ENCODE measurements at regions not wholly inside any gene's neighbourhood (a gene's known extent, or its start where the extent isn't known, plus 50 kb on each side); places are given as distances from the start of the nearest gene placed in this dataset.
A peak's percentile ranks its signal among the peaks of the same experiment; 100 is the strongest.

GRCh38 chr2:102927854-102928267 is 166.0 kb downstream of the TMEM182 start:
- H3K27me3 Mint-ChIP-seq = no peaks in the 10 kb centered on the region
- no peak overlapping the region for H3K27ac Mint-ChIP-seq
- no peaks in the 10 kb centered on the region for H3K4me1 Mint-ChIP-seq

GRCh38 chr2:102929721-102930120 is 167.9 kb downstream of the TMEM182 start:
- Mint-ChIP-seq H3K27ac (no peak overlapping the region), H3K36me3 (ENCODE audit: low read depth) (no peaks in the 10 kb centered on the region), H3K4me1 (no peaks in the 10 kb centered on the region), H3K27me3 (no peaks in the 10 kb centered on the region), H3K4me3 (no peak overlapping the region), H3K9me3 (no peaks in the 10 kb centered on the region)
- ATAC-seq (replicated peaks) = no peak

More at GRCh38 chr2:102927854-102928267, 166.0 kb downstream of the TMEM182 start:
- Mint-ChIP-seq H3K36me3 (ENCODE audit: low read depth) (no peaks in the 10 kb centered on the region), H3K9me3 (no peaks in the 10 kb centered on the region), H3K4me3 (no peak overlapping the region)
- ATAC-seq (replicated peaks) = no peak

GRCh38 chr2:102932501-102932900 is 170.7 kb downstream of the TMEM182 start:
- Mint-ChIP-seq H3K4me1 (no peaks in the 10 kb centered on the region), H3K36me3 (ENCODE audit: low read depth) (no peaks in the 10 kb centered on the region), H3K4me3 (no peak overlapping the region), H3K27me3 (no peaks in the 10 kb centered on the region), H3K27ac (no peak overlapping the region), H3K9me3 (no peaks in the 10 kb centered on the region)
- no peak for ATAC-seq (replicated peaks)

GRCh38 chr2:102939207-102939606 is 177.4 kb downstream of the TMEM182 start:
- Mint-ChIP-seq H3K9me3 (no peaks in the 10 kb centered on the region), H3K4me1 (no peaks in the 10 kb centered on the region), H3K36me3 (ENCODE audit: low read depth) (no peaks in the 10 kb centered on the region), H3K27ac (no peak overlapping the region), H3K27me3 (no peaks in the 10 kb centered on the region), H3K4me3 (no peak overlapping the region)
- no peak for ATAC-seq (replicated peaks)

- no peak overlapping the region for H3K4me3 Mint-ChIP-seq
- no peaks in the 10 kb centered on the region for H3K36me3 Mint-ChIP-seq (ENCODE audit: low read depth)
- H3K27me3 Mint-ChIP-seq = no peaks in the 10 kb centered on the region
- no peak for ATAC-seq (replicated peaks)
- H3K4me1 Mint-ChIP-seq = no peaks in the 10 kb centered on the region
- no peak overlapping the region for H3K27ac Mint-ChIP-seq
- H3K9me3 Mint-ChIP-seq = no peaks in the 10 kb centered on the region
Observed at GRCh38 chr2:102940684-102941083, 178.9 kb downstream of the TMEM182 start.

- no peaks in the 10 kb centered on the region for H3K9me3 Mint-ChIP-seq
- H3K4me3 Mint-ChIP-seq = no peak overlapping the region
- no peak for ATAC-seq (replicated peaks)
- H3K4me1 Mint-ChIP-seq = no peaks in the 10 kb centered on the region
- H3K27me3 Mint-ChIP-seq = no peaks in the 10 kb centered on the region
- H3K36me3 Mint-ChIP-seq (ENCODE audit: low read depth) = no peaks in the 10 kb centered on the region
- H3K27ac Mint-ChIP-seq = no peak overlapping the region
Observed at GRCh38 chr2:102942107-102942506, 180.3 kb downstream of the TMEM182 start.

- Mint-ChIP-seq H3K4me3 (no peak overlapping the region), H3K4me1 (no peaks in the 10 kb centered on the region), H3K9me3 (no peaks in the 10 kb centered on the region)
Observed at GRCh38 chr2:102943251-102943650, 181.4 kb downstream of the TMEM182 start.

GRCh38 chr2:102950371-102950946 is 188.6 kb downstream of the TMEM182 start:
- no peaks in the 10 kb centered on the region for H3K4me1 Mint-ChIP-seq
- H3K36me3 Mint-ChIP-seq (ENCODE audit: low read depth) = no peaks in the 10 kb centered on the region
- H3K4me3 Mint-ChIP-seq = no peak overlapping the region
- H3K27me3 Mint-ChIP-seq = no peaks in the 10 kb centered on the region
- ATAC-seq (replicated peaks) = peak; percentile 23
- no peaks in the 10 kb centered on the region for H3K9me3 Mint-ChIP-seq
- H3K27ac Mint-ChIP-seq = no peak overlapping the region

More at GRCh38 chr2:102943251-102943650, 181.4 kb downstream of the TMEM182 start:
- no peak overlapping the region for H3K27ac Mint-ChIP-seq
- H3K27me3 Mint-ChIP-seq = no peaks in the 10 kb centered on the region
- ATAC-seq (replicated peaks) = no peak
- H3K36me3 Mint-ChIP-seq (ENCODE audit: low read depth) = no peaks in the 10 kb centered on the region

- H3K36me3 Mint-ChIP-seq (ENCODE audit: low read depth) = no peaks in the 10 kb centered on the region
- H3K4me1 Mint-ChIP-seq = no peaks in the 10 kb centered on the region
- no peaks in the 10 kb centered on the region for H3K27me3 Mint-ChIP-seq
- H3K9me3 Mint-ChIP-seq = no peaks in the 10 kb centered on the region
- H3K4me3 Mint-ChIP-seq = no peak overlapping the region
- no peak for ATAC-seq (replicated peaks)
- no peak overlapping the region for H3K27ac Mint-ChIP-seq
Observed at GRCh38 chr2:102951249-102951648, 189.4 kb downstream of the TMEM182 start.

GRCh38 chr2:102967451-102967850 is 205.6 kb downstream of the TMEM182 start:
- Mint-ChIP-seq H3K36me3 (ENCODE audit: low read depth) (no peaks in the 10 kb centered on the region), H3K27me3 (peaks cover 4% of the 10 kb centered on the region), H3K9me3 (no peaks in the 10 kb centered on the region), H3K4me1 (no peaks in the 10 kb centered on the region), H3K27ac (no peak overlapping the region), H3K4me3 (no peak overlapping the region)
- ATAC-seq (replicated peaks) = no peak

GRCh38 chr2:102968375-102968774 is 206.5 kb downstream of the TMEM182 start:
- Mint-ChIP-seq H3K9me3 (no peaks in the 10 kb centered on the region), H3K4me3 (no peak overlapping the region), H3K4me1 (no peaks in the 10 kb centered on the region), H3K27ac (no peak overlapping the region), H3K27me3 (peaks cover 4% of the 10 kb centered on the region), H3K36me3 (ENCODE audit: low read depth) (no peaks in the 10 kb centered on the region)
- ATAC-seq (replicated peaks) = no peak

GRCh38 chr2:102971701-102972100 is 209.9 kb downstream of the TMEM182 start:
- Mint-ChIP-seq H3K4me3 (no peak overlapping the region), H3K4me1 (no peaks in the 10 kb centered on the region), H3K27ac (no peak overlapping the region), H3K9me3 (no peaks in the 10 kb centered on the region), H3K27me3 (peaks cover 4% of the 10 kb centered on the region), H3K36me3 (ENCODE audit: low read depth) (no peaks in the 10 kb centered on the region)
- no peak for ATAC-seq (replicated peaks)

- no peaks in the 10 kb centered on the region for H3K9me3 Mint-ChIP-seq
- H3K4me3 Mint-ChIP-seq = no peak overlapping the region
- H3K4me1 Mint-ChIP-seq = no peaks in the 10 kb centered on the region
- H3K27ac Mint-ChIP-seq = no peak overlapping the region
- H3K27me3 Mint-ChIP-seq = peaks cover 5% of the 10 kb centered on the region
- ATAC-seq (replicated peaks) = no peak
- H3K36me3 Mint-ChIP-seq (ENCODE audit: low read depth) = no peaks in the 10 kb centered on the region
Observed at GRCh38 chr2:102975996-102976975, 214.5 kb downstream of the TMEM182 start.

GRCh38 chr2:102977426-102978090 is 215.7 kb downstream of the TMEM182 start:
- H3K27ac Mint-ChIP-seq = no peak overlapping the region
- H3K36me3 Mint-ChIP-seq (ENCODE audit: low read depth) = no peaks in the 10 kb centered on the region
- H3K9me3 Mint-ChIP-seq = no peaks in the 10 kb centered on the region
- no peak overlapping the region for H3K4me3 Mint-ChIP-seq
- H3K4me1 Mint-ChIP-seq = no peaks in the 10 kb centered on the region
- peaks cover 5% of the 10 kb centered on the region for H3K27me3 Mint-ChIP-seq
- ATAC-seq (replicated peaks) = no peak

- ATAC-seq (replicated peaks) = no peak
- no peak overlapping the region for H3K27ac Mint-ChIP-seq
- no peaks in the 10 kb centered on the region for H3K9me3 Mint-ChIP-seq
- H3K4me1 Mint-ChIP-seq = no peaks in the 10 kb centered on the region
- H3K36me3 Mint-ChIP-seq (ENCODE audit: low read depth) = no peaks in the 10 kb centered on the region
- H3K4me3 Mint-ChIP-seq = no peak overlapping the region
- H3K27me3 Mint-ChIP-seq = peaks cover 5% of the 10 kb centered on the region
Observed at GRCh38 chr2:102978091-102978490, 216.3 kb downstream of the TMEM182 start.

Data from activated T-helper 17 cell treated with anti-CD3 and anti-CD28 coated beads, Interleukin-2, amount 50 U/mL, for 72 hours (primary cell).